HG02571 (cell line): ENCODE measurements at regions not wholly inside any gene's neighbourhood (a gene's known extent, or its start where the extent isn't known, plus 50 kb on each side); places are given as distances from the start of the nearest gene placed in this dataset.
"Not testable (repeated sequence)": the region's sequence is repeated elsewhere in the genome, so short reads cannot be mapped to it uniquely, and the experiment has no call there.

ENCODE experiments used
- ATAC-seq: cut with Tn5 transposase; IDR thresholded peaks from one replicate; pipeline ENCODE4 v1.9.1; 2021; ENCODE audit warnings: mild to moderate bottlenecking, moderate library complexity; ENCODE audit not compliant: unreplicated experiment

- ATAC-seq, result no peak
Observed at GRCh38 chr13:28607187-28607955, 51.6 kb upstream of the POMP start.

- ATAC-seq, result no peak
Observed at GRCh38 chr13:28606466-28606865, 52.5 kb upstream of the POMP start.

GRCh38 chr13:28605147-28605546, 53.8 kb upstream of the POMP start:
- not testable (repeated sequence) for ATAC-seq

GRCh38 chr13:28603043-28603664, 55.8 kb upstream of the POMP start:
- no peak for ATAC-seq

GRCh38 chr13:28602580-28602979, 56.4 kb upstream of the POMP start:
- ATAC-seq, result no peak

- ATAC-seq, result no peak
Observed at GRCh38 chr13:28601581-28601980, 57.3 kb upstream of the POMP start.

- ATAC-seq, result no peak
Observed at GRCh38 chr13:28597641-28598040, 61.3 kb upstream of the POMP start.

GRCh38 chr13:28590461-28590860, 68.5 kb upstream of the POMP start:
- no peak for ATAC-seq

GRCh38 chr13:28588296-28588695, 70.6 kb upstream of the POMP start:
- no peak for ATAC-seq

GRCh38 chr13:28587174-28587540, 71.8 kb upstream of the POMP start:
- ATAC-seq, result no peak

- no peak for ATAC-seq
Observed at GRCh38 chr13:28586439-28587173, 72.3 kb upstream of the POMP start.

GRCh38 chr13:28585561-28585960, 73.4 kb upstream of the POMP start:
- ATAC-seq, result no peak

- ATAC-seq, result no peak
Observed at GRCh38 chr13:28584873-28585381, 74.0 kb upstream of the POMP start.

- no peak for ATAC-seq
Observed at GRCh38 chr13:28583651-28584091, 75.3 kb upstream of the POMP start.

GRCh38 chr13:28582892-28583240, 76.1 kb upstream of the POMP start:
- ATAC-seq, result no peak

GRCh38 chr13:28582225-28582891, 76.6 kb upstream of the POMP start:
- ATAC-seq, result no peak

- no peak for ATAC-seq
Observed at GRCh38 chr13:28581451-28581850, 77.5 kb upstream of the POMP start.

GRCh38 chr13:28579736-28580135, 79.2 kb upstream of the POMP start:
- no peak for ATAC-seq

GRCh38 chr13:28579322-28579721, 79.6 kb upstream of the POMP start:
- ATAC-seq, result no peak

GRCh38 chr13:28576067-28576466, 81.1 kb upstream of the FLT1 start:
- ATAC-seq, result no peak

GRCh38 chr13:28575200-28575599, 80.3 kb upstream of the FLT1 start:
- no peak for ATAC-seq
